ENCODE measurements at regions not wholly inside any gene's neighbourhood (a gene's known extent, or its start where the extent isn't known, plus 50 kb on each side); places are given as distances from the start of the nearest gene placed in this dataset.
A peak's percentile ranks its signal among the peaks of the same experiment; 100 is the strongest.
"Not testable (repeated sequence)": the region's sequence is repeated elsewhere in the genome, so short reads cannot be mapped to it uniquely, and the experiment has no call there.

GRCh38 chr14:65153101-65153500, 50.8 kb upstream of the MAX start:
- DNase-seq, result no peak

GRCh38 chr14:65156568-65157366, 54.5 kb upstream of the MAX start:
- no peak for DNase-seq

DNA sequence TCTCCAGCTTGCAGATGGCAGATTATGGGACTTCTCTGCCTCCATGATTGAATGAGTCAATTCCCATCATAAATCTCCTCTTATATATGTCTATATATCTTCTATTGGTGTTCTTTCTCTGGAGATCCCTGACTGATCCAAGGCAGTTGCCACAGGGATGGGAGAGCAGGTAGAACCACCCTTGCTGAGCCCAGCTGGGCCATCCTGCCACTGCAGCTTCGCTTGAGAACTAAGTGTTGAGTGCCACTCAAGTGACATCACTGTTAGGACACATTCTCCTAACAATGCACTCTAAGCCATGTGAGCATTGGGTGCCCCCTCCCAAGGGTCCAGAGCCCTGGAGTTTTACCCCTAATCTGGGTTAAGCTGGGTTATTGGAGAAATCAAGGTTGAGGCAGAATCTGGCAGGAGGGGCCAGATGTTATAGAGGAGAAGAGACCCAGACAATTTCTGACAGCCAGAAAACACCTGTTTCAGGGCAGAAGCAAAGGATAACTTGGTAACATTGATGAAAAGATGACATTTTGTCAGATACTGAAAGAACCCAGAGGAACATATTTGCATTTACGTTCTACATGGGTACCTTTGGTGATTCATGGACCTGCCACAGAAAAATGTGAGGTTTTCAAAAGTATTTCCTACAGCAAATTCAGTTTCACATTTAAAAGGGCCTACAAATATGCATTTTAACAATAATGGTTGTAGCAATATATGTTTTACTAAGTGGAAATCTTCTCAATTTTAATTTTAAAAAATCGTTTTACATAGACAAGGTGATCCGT, 57.2 kb upstream of the MAX start:
- no peak for DNase-seq

DNA sequence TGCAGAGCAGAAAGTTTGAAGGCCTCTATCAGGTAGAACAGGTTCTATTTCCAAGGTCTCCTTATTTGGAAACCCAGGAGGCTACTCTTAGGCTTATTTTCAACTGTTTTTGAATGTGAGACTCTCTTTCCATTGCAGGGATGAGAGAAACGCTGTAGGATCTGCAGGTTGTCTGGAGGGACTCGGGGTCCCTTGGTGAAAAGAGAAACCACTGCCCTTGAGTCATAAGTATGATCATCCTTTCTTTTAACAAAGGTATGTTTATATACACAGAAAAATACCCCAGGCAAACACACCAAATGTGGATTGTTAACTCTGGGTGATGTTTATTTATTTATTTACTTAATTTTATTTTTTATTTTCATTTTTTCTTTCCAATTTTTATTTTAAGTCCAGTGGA, 57.8 kb upstream of the MAX start:
- DNase-seq, result no peak

GRCh38 chr14:65162031-65162430, 59.7 kb upstream of the MAX start:
- no peak for DNase-seq

GRCh38 chr14:65164068-65164824, 61.9 kb upstream of the MAX start:
- DNase-seq, result peak in 4 of 6 experiments; percentile 12 to 70 (median 43)

GRCh38 chr14:65164825-65165135, 62.5 kb upstream of the MAX start:
- no peak for DNase-seq

DNA sequence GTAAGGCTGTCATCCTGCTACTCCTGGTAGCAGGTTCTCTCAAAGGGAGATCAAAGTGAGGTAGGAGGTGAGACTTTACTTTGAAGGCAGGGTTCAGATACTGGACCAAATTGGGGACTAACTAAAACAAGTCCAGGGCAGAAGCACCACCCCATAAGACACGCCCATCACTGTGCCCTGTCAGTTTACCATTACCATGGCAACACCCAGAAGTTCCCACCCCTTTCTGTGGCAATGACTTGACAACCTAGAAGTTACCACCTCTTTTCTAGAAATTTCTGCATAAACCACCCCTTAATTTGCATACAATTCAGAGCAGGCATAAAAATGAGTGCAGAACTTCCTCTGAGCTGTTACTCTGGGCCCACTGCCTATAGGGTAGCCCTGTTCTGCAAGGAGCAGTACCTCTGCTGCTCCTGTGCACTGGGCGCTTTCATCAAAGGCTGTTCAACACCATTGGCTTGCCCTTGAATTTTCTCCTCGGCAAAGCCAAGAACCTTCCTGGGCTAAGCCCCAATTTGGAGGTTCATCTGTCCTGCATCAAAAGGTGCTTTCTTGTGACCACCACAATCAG, 64.8 kb upstream of the MAX start:
- peak in 1 of 6 experiments; percentile 7 for DNase-seq

DNA sequence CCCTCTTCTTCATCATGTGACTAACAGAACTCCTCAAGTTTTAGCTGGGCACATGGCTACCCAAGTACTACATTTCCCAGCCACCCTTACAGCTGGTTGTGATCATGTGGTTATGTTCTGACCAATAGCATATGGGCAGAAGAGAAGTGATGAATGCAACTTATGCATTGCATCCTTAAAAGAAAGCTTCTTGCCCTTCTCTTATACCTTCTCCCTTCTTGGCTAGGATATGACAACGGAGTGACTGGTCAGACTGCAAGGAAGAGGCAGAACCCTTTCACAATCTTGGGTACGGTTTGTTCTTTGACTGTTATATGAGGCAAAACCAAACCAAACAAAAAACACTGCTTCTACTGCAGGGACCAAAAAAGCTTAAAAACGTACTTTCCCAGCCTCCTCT, 66.5 kb upstream of the MAX start:
- no peak for DNase-seq

DNA sequence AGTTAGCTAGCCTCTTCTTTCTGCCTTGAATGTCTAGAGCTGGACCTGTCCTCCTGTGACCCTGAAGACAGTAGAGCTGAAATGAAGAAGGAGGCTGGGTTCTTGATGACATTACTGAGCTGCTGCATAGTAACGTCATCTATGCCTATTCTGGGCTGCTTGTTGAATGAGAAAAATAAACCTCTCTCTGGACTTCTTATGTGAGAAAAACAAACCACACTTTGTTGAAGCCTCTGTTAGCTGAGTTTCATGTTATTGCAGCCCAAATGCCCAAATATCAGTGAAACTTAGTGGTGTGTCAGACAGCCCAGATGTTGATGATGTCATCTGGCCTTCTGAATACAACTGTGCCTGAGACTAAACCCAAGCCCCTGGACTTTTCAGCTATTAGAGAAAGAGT, 67.0 kb upstream of the MAX start:
- DNase-seq, result no peak

DNA sequence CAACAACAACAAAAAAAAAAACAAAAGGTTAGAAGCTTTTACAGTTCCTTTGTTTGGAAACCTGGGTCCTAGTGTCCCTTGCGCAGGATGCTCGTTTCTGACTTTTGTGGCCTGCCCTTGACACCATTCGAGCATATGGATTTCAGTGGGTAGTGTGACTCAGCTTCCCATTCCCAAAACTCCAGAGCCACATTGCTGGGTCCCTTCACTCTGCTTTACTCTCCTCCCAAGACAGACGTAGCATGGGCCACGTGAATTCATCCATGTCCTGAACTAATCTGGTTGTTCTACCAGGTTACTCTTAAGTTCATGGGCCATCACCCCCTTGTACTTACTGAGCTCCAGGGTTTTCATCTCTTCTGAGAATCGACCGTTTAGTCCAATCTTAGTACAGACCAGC, 68.0 kb upstream of the MAX start:
- DNase-seq, result no peak

DNA sequence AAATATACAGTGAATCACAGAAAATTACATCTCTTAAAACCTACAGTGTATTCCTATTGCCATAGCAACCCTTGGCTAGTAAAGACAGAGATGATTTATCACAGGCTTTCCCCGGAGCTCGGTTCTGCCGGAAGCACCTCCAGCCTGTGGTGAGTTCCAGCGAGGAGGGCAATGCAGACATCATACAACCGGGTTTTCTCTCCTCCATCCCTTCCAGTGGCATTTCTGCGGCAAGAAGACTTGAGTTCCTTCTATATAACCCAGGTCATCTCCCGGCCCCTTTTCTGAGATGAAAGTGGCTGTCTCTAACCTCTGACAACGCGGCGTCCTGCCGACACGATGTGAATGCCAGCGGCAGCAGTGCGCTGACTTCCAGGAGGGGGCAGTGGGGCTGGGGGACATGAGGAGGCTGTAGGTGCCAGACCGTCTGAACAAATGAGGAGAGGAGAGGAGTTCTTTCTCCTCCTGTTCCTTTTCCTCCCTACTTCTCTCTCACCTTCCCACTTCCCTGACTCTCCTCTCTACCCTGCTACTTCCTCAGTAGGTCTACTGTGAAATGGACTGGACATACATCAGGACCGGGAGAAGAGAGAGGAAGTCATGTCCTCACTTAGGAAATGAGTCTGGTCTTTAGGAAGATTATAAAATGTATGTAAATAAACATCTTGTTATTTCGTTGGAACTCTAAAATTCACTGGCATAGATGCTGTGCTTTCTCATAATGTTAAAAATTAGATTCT, 68.6 kb upstream of the MAX start:
- peak in 4 of 6 experiments; percentile 3 to 47 (median 30) for DNase-seq

GRCh38 chr14:65173973-65174693, 71.8 kb upstream of the MAX start:
- DNase-seq, result no peak

GRCh38 chr14:65174783-65175182, 72.5 kb upstream of the MAX start:
- DNase-seq, result no peak

DNA sequence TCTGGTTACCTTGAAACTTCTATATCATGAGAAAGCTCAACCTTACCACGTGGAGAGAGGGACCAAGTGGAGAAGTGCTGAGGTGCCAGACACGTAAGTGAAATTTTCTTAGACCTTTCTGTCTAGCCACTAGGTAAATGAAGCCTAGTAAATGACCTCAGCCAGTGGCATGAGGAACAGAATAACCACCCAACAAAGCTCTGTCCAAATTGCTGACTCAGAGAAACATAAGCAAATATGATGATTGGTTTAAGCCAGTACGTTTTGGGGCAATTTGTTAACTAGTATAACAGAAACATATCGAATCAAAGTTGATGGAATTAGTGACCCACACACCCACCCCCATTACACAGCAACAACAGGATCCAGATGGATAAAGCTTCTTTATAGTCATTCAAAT, 75.2 kb upstream of the MAX start:
- no peak for DNase-seq

DNA sequence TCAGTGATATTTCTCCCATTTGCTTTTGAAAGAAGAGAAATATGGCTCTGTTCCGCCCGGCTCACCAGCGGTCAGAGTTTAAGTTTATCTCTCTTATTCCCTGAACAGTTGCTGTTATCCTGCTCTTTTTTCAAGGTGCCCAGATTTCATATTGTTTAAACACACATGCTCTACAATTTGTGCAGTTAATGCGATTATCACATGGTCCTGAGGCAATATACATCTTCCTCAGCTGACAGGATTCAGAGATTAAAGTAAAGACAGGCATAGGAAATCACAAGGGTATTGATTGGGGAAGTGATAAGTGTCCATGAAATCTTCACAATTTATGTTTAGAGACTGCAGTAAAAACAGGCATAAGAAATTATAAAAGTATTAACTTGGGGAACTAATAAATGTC, 76.9 kb upstream of the MAX start:
- DNase-seq, result not testable (repeated sequence)

DNA sequence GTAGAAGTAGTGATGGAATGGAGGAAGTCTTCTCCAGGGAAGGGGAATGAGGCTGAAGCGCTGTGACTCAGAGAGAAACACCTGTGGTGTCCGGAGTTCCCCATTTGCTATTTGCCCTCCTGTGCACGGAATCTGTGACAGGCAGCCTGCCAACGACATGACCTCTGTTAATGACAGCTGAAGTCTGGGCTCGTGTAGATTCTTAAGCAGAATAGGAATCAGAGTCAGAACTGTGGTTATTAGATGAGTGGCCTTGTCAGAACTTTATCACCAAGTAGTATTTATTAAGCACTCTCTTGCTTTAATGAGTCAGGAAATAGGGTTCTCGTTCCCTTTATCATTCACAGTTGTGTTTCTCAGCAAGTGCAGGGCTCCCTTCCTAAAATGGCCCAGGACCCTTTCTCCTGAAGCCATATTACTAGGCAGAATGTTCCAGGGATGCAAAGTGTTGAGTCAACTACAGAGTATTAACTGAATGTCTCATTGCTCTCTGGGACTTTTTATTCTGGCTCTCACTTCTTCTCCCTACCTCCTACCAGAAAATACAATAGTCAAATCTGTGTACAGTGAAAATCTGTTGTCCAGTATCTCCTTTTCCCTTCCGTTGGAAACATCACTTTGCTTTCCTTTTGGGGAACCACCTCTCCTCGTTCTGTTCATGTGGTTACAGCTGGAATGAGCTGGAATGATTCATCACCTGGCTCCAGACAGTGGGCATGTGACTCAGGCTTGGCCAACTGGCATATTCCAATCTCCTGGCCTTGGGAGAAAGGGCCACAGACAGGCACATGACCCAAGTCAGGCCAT, 77.8 kb upstream of the MAX start:
- DNase-seq, result no peak

GRCh38 chr14:65180725-65181025, 78.4 kb upstream of the MAX start:
- DNase-seq, result no peak

DNA sequence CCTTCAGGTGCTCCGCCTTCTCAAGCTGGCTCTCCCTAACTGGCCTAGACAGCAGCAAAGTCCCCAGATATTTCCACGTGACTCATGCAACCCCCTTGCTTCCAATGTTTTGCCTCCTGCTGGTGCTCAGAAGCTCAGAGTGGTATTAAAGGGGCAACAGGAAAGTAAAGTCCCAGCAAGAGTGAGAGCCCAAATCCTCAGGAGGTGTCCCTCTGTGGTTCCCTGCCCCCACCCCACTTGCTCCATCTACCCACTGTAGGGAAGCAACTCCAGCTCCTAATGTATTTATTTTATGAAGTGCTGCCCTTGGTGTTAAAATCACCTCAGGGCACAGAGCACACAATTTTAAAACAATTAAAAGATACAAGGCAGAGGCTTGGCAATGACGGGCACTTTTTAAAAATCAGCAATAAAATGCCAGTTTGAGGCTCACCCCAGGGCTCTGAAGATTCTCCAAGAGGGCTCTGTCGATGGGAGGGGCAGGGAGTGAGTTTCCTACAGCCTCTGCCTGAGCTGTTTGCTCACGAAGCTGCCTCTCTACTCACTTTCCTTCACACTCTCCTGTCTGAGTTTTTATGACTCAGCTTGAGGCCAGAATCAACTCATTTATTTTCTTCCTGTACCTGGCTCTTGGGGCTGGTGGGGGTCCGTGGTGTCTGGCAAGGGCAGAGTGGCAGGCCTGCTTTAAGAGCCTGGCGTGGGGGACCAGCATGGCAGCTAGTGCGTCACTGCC, 81.9 kb upstream of the MAX start:
- no peak for DNase-seq

- no peak for DNase-seq
Measured at GRCh38 chr14:65185829-65186228, 83.5 kb upstream of the MAX start.

DNA sequence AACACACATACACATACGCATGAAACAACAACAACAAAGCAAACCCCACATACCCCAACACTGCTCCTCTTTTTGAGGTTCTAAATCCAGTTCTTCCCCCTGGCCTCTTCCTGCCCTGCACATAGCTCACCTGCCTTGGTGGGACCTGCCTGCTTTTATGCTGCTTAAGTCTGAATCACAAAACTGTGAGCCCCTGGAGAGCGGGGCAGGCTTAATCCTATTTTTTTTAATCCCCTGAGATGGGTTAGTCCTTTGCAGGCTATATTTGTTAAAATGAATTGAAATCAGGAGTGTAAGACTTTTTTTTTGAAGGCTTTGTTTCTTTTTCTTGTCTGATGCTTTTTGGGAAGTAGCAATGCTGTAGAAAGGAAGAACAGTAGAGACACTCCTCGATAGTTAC, 84.6 kb upstream of the MAX start:
- no peak for DNase-seq

All from stimulated activated naive CD4-positive, alpha-beta T cell (primary cell).